GM19397 (cell line): ENCODE measurements at regions not wholly inside any gene's neighbourhood (a gene's known extent, or its start where the extent isn't known, plus 50 kb on each side); places are given as distances from the start of the nearest gene placed in this dataset.
"Not testable (repeated sequence)": the region's sequence is repeated elsewhere in the genome, so short reads cannot be mapped to it uniquely, and the experiment has no call there.

Source experiments
- ATAC-seq: cut with Tn5 transposase; IDR thresholded peaks from one replicate; pipeline ENCODE4 v1.9.1; 2021; ENCODE audit warnings: mild to moderate bottlenecking, moderate library complexity; ENCODE audit not compliant: unreplicated experiment

- ATAC-seq, result no peak
Measured at GRCh38 chr16:29311461-29312344, 94.8 kb downstream of the NPIPB11 start.

DNA sequence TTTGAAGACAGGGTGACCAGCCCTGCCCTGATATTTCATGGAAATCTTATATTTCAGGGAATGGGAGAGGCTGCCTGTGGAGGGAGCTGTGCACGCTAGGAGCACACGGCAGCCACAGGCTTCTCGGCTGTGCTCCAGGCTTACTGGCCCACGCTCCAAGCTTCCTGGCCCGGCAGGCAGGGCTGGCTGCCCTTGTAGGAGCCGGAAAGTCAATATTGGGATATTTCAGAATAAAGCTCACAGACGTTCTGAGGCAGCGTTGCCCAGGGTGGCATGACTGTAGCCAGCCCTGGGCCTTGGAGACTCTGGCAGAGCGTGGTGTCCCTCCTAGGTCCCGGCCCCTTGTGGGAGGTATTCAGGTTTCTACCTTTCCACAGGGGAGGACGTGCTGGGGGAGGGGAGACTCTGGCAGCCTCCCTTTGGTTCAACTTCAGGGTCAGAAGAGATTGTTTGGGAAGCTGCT, 95.6 kb downstream of the NPIPB11 start:
- ATAC-seq, result no peak

GRCh38 chr16:29310243-29310642, 96.3 kb downstream of the NPIPB11 start:
- ATAC-seq, result not testable (repeated sequence)

DNA sequence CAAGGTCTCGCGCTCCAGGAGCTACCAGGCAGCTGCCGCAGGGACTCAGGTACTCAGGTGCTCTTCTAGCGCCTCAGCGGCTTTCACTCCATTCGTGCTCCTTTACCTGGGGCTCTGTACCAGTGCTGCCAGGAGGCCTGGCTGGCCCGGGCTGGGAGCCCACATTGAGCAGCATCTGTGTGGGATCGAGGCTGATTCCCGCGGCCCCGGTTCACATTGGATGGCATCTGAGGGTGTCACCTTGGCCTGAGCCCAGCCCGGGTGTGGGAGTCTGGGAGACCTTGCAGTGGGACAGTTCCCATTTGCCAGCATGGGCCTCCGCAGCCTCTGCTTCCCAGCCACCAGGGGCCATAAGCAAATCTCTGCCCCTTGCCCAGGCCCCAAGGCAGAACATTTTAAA, 96.9 kb downstream of the NPIPB11 start:
- not testable (repeated sequence) for ATAC-seq

GRCh38 chr16:29308644-29309546, 97.6 kb downstream of the NPIPB11 start:
- ATAC-seq, result no peak

DNA sequence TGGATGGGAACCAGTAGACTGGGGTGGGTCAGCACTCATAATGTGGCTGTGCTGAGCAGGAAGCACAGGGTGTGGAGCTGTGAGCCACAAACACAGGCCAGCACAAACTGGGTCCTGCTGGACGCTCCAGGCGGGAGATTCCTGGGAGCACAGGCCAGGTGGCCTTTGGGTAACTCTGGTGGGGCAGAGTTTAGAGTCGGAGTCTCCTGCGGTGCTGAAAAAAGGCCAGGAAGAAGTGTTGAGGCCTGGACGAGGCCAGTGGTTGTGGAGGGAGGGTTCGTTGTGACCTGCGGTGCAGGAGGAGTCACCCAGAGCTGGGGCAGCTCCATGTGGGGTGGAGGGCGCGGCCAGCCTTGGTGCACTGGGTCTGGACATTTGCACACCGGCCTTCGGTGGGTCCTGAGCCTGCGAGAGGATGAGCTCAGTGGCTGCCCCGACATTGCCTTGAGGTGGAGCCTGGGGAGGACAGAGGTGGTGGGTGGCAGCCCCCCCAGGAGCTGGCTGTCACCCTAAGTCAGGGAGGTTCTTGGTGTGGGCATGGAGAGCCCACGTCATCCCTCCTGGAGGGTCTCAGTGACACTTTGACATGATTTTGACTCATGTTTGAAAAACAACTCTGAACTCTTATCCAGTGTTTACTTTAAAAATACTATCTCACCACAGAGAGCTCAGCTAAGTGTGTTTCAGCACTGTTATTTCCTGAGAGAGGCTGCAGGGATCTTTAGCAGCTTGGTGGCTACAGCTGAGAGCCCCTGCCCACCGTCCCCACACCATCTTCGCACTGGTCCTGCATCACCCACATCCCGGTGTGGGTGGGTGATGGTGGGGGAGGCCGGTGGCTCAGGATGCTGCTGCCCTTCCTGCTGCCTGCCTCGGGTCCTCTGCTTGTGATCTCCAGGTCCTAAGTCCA, 98.7 kb downstream of the NPIPB11 start:
- no peak for ATAC-seq

DNA sequence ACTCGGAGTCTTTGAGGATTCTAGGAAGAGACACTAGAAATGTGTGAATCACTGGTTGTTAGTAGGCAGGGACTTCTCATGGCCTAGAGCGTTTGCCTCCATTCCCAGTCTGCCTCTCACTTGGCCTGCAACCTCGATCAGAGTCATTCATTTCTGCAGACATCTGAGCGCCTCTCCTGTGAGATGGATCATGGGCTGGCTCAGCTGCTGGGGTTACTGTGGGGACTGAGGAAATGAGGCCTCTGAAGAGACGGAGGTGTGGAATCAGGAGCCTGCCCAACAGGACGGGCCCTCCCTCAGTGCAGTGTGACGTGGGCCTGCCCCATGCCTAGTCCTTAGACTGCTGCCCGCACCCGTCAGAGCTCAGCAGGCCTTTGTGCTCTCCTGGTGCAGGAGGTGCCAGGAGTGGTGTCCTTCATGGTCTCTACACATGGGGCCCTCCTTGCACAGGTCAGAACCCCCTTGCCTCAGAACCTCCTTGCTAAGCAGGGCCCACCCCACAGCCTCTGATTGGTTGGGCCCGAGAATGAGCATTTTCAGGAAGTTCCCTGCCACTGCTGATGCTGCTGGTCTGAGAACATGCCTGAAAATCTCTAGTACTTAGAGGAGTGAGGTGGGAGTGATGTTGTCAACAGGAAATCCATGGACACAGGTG, 99.4 kb downstream of the NPIPB11 start:
- ATAC-seq, result no peak

DNA sequence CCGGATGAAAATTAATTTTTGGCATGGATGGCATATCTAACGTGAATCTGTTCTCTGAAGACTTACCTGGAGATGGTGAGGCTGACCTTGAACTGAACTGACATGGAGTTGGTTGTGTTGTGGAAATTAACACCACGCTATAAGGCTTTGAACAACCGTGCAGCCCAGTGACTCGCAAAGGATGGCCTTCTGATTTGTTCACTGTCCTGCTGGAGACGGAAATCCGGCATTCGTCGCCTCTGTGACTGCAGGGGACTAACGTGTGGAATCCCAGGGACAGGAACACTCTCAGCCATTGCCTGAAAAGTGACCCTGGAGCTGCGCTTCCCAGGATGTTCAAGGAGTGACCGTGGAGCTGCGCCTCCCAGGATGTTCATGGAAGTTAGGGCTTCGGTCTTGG, 100.3 kb downstream of the NPIPB11 start:
- no peak for ATAC-seq

DNA sequence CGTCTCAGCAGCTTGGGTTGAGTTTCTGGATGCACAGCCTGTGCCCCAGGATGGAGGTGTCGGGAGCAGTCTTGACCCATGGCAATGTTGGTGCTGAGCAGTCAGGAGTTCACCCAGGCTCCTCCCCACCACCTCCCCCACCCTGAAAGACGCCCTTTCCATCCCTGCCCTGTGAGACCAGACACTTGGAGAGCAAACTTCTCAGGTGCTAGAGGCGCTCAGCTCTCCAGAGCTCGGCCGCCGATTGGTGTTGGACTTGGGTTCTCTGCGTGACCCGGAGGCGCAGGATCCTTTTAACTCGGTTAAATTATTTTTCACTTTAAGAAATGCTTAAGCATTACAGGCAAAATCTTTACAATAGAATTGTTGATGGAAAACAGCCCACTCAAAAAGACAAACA, 101.5 kb downstream of the NPIPB11 start:
- not testable (repeated sequence) for ATAC-seq

DNA sequence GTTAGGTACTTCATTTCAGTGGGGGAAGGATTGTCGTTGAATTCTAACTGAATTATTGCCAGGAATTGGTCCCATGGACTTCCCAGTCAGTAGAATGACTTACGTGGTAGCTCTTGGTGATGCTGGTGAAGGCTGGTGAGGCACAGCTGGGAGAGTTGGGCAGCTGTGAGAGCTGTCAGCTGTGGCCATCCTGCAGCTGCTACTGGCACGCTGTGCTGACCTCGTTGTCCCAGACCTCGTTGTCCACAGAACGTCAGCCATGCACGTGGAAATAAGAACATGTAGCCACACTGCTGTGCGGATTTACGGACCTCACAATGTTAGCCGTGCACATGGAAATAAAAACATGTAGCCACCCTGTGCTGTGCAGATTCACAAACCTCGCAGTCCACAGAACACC, 102.3 kb downstream of the NPIPB11 start:
- ATAC-seq, result no peak

DNA sequence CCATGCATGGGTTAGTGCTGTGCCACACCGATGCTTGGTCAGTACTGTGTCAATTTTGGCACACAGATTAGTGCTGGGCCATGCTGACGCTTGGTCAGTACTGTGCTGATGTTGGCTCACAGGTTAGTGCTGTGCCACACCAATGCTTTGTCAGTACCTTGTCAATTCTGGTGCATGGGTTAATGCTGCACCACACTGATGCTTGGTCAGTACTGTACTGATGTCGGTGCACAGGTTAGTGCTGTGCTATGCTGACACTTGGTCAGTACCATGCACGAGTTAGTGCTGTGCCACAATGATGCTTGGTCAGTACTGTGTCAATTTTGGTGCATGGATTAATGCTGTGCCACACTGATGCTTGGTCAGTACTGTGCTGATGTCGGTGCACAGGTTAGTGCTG, 103.0 kb downstream of the NPIPB11 start:
- no peak for ATAC-seq

DNA sequence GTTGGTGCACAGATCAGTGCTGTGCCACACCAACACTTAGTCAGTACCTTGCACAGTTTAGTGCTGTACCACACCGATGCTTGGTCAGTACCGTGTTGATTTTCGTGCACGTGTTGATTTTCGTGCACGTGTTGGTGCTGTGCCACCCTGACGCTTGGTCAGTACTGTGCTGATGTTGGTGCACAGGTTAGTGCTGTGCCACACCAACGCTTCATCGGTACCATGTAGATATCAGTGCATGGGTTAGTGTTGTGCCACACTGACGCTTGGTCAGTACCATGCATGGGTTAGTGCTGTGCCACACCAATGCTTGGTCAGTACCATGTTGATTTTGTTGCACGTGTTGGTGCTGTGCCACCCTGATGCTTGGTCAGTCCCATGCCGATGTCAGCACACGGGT, 103.5 kb downstream of the NPIPB11 start:
- no peak for ATAC-seq

DNA sequence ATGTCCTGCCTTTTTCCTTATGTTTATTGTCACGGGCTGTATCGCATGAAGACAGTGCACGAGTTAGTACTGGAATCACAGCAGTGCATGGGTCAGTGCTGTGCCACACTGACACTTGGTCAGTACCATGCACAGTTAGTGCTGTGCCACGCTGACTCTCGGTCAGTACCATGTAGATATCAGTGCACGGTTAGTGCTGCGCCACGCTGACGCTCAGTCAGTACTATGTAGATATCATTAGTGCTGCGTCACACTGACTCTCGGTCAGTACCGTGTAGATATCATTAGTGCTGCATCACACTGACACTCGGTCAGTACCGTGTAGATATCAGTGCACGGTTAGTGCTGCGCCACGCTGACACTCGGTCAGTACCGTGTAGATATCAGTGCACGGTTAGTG, 104.1 kb downstream of the NPIPB11 start:
- ATAC-seq, result not testable (repeated sequence)

DNA sequence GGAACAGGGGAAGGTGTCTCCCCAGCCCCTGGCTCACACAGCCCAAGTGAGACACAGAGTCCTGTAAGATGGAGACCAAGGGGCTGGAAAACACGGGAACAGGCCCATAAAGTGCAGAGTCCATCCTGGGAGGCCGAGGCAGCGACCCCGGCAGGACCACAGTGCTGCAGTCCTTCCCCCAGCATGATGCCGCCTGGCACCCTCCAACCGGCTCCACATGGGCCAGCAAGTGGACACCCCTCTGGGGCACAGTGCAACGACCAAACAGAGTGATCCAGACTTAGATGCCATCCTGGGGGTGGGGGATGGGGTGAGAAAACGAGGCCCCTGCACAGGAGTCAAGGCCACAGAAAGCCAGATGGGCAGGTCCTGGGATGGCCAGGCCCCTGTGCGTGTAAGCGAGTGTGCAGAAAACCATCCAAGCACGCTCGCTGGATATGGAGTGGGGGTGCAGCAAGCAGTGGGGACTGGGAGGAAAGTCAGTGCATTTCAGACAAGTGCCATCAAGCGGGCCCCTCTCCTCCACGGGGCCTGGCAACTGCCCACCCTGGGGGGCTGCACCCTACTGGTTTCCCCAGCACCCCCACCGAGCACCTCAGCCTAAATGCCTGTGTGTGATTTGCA, 104.7 kb downstream of the NPIPB11 start:
- ATAC-seq, result not testable (repeated sequence)

- ATAC-seq, result not testable (repeated sequence)
Measured at GRCh38 chr16:29300541-29301535, 105.7 kb downstream of the NPIPB11 start.

GRCh38 chr16:29300030-29300491, 106.5 kb downstream of the NPIPB11 start:
- not testable (repeated sequence) for ATAC-seq

DNA sequence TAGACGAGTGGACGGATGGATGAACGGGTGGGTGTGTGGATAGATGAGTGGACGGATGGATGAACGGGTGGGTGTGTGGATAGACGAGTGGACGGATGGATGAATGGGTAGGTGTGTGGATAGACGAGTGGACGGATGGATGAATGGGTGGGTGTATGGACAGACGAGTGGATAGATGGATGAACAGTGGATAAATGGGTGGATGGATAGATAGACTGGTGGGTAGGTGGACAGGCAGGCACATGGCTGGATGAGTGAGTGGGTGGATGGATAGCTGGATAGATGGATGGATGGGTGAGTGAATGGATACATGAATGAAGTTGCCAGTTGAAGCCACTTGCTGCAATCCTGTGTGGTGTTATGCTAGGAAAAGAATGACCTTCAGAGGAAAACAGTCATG, 107.5 kb downstream of the NPIPB11 start:
- ATAC-seq, result not testable (repeated sequence)

DNA sequence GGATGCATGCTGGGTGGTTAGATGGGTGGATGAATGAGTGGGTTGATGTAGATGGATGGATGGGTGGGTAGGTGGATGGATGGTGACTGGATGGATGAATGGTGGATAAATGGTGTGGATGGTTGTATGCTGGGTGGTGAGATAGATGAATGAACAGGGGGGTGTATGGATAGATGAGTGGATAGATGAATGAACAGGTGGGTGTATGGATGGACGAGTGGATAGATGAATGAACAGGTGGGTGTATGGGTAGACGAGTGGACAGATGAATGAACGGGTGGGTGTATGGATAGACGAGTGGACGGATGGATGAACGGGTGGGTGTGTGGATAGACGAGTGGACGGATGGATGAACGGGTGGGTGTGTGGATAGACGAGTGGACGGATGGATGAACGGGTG, 108.2 kb downstream of the NPIPB11 start:
- not testable (repeated sequence) for ATAC-seq
